Keratinocyte (primary cell): ENCODE measurements at regions not wholly inside any gene's neighbourhood (a gene's known extent, or its start where the extent isn't known, plus 50 kb on each side); places are given as distances from the start of the nearest gene placed in this dataset.

Experiments used
- DNase-seq: peaks from one replicate; pipeline ENCODE4 v3.0.0-alpha.2; 2011; ENCODE audit warnings: low read depth, missing footprints, low spot score
- FAIRE-seq: peaks from 2 replicates; lab custom pipeline; 2011; peaks lifted over from hg19 to GRCh38; lab: Jason Lieb, UNC
- H2AFZ ChIP-seq: 2 replicates; pipeline ENCODE4 v1.6.0; 2012; ENCODE audit warnings: low read length, control low read depth, inconsistent platforms; ENCODE audit not compliant: control insufficient read depth
- H3K27ac ChIP-seq: 2 replicates; pipeline ENCODE4 v1.5.1; 2011; ENCODE audit warnings: low read length; ENCODE audit not compliant: control insufficient read depth, insufficient read depth
- H3K27me3 ChIP-seq: 3 replicates; pipeline ENCODE4 v1.6.0; 2011; ENCODE audit warnings: low read length; ENCODE audit not compliant: control insufficient read depth, insufficient read depth; ENCODE audit errors: extremely low read depth
- H3K36me3 ChIP-seq, 2 experiments: 2 replicates in 1 of 2; 3 replicates in 1 of 2; pipeline ENCODE4 v1.5.1; 2011; ENCODE audit warnings: low read length in 2 of 2, mild to moderate bottlenecking in 1 of 2; ENCODE audit not compliant: control insufficient read depth in 2 of 2, insufficient read depth in 2 of 2; ENCODE audit errors: extremely low read depth in 1 of 2
- H3K4me1 ChIP-seq: 3 replicates; pipeline ENCODE4 v1.5.1; 2011; ENCODE audit warnings: low read length; ENCODE audit not compliant: control insufficient read depth, insufficient read depth; ENCODE audit errors: extremely low read depth
- H3K4me2 ChIP-seq: 3 replicates; pipeline ENCODE4 v1.6.0; 2011; ENCODE audit warnings: low read depth, low read length; ENCODE audit not compliant: control insufficient read depth, insufficient read depth; ENCODE audit errors: extremely low read depth
- H3K4me3 ChIP-seq, 3 experiments: fragments of 200-600 bp in 1 of 3; sonication (generic) in 1 of 3; 2 replicates in 2 of 3; 3 replicates in 1 of 3; pipeline ENCODE4 v1.5.1; 2011 to 2016; ENCODE audit warnings: low read length in 3 of 3, mild to moderate bottlenecking in 3 of 3, control low read depth in 2 of 3, inconsistent platforms in 1 of 3, low read depth in 1 of 3, mixed read lengths in 1 of 3, mixed run types in 1 of 3, moderate library complexity in 1 of 3; ENCODE audit not compliant: control insufficient read depth in 2 of 3, insufficient read depth in 2 of 3; ENCODE audit errors: extremely low read depth in 1 of 3
- H3K79me2 ChIP-seq: 2 replicates; pipeline ENCODE4 v1.6.0; 2012; ENCODE audit warnings: low read length; ENCODE audit not compliant: control insufficient read depth, insufficient read depth
- H3K9ac ChIP-seq: 3 replicates; pipeline ENCODE4 v1.6.0; 2011; ENCODE audit warnings: low read length; ENCODE audit not compliant: control insufficient read depth, insufficient read depth; ENCODE audit errors: extremely low read depth
- H3K9me1 ChIP-seq: 3 replicates; pipeline ENCODE4 v1.6.0; 2011; ENCODE audit warnings: low read length; ENCODE audit not compliant: control insufficient read depth, insufficient read depth; ENCODE audit errors: extremely low read depth
- H3K9me3 ChIP-seq: 2 replicates; pipeline ENCODE4 v1.5.1; 2012; ENCODE audit warnings: low read depth, low read length; ENCODE audit not compliant: control insufficient read depth
- H4K20me1 ChIP-seq: 3 replicates; pipeline ENCODE4 v1.6.0; 2011; ENCODE audit warnings: low read length; ENCODE audit not compliant: control insufficient read depth, insufficient read depth; ENCODE audit errors: extremely low read depth
- CTCF ChIP-seq, 3 experiments: IDR thresholded peaks in 1 of 3; conservative IDR thresholded peaks in 1 of 3; optimal IDR thresholded peaks in 1 of 3; 2 replicates in 2 of 3; 3 replicates in 1 of 3; pipeline versions ENCODE3 to v1.5.1; 2011; ENCODE audit warnings: low read length in 3 of 3, mild to moderate bottlenecking in 3 of 3, moderate library complexity in 2 of 3, control low read depth in 1 of 3, inconsistent platforms in 1 of 3; ENCODE audit not compliant: insufficient read depth in 2 of 3; ENCODE audit errors: extremely low read depth in 1 of 3
- EZH2 ChIP-seq: IDR thresholded peaks from one replicate; pipeline ENCODE4 v1.6.1; 2012; ENCODE audit warnings: inconsistent platforms, mild to moderate bottlenecking, low read length, moderate library complexity
- dilution Hi-C: fragments of 300-500 bp; cut with MboI; formaldehyde crosslinking; loops from one replicate; pipeline ENCODE4 v1.7.0; 2020; ENCODE audit warnings: low sequenced_read_pairs; ENCODE audit not compliant: extremely low pct_ligation_motif_present

GRCh38 chr1:193749868-193750267, 563.5 kb upstream of the B3GALT2 start:
- no peak overlapping the region for H3K27ac ChIP-seq
- dilution Hi-C loops, result no loop called here
- no peak overlapping the region for H2AFZ ChIP-seq
- TF ChIP-seq EZH2 (no peak), CTCF (optimal IDR thresholded peaks at IDR 0.05 in 1 of 3, IDR thresholded peaks at IDR 0.05 in 1 of 3, conservative IDR thresholded peaks at IDR 0.05 in 1 of 3; ENCODE audit: extremely low read depth in 1 of 3, insufficient read depth in 2 of 3, low read length in 3 of 3) (no peak)
- FAIRE-seq (no peak), DNase-seq (no peak)
- H3K79me2 ChIP-seq, result no peaks in the 10 kb centered on the region
- no peaks in the 10 kb centered on the region for H4K20me1 ChIP-seq
- no peak overlapping the region for H3K9ac ChIP-seq
- no peak overlapping the region for H3K4me2 ChIP-seq
- no peaks in the 10 kb centered on the region for H3K36me3 ChIP-seq
- no peaks in the 10 kb centered on the region for H3K9me1 ChIP-seq
- H3K9me3 ChIP-seq, result no peaks in the 10 kb centered on the region
- no peak overlapping the region for H3K4me3 ChIP-seq
- H3K27me3 ChIP-seq, result no peaks in the 10 kb centered on the region
- H3K4me1 ChIP-seq, result no peaks in the 10 kb centered on the region

GRCh38 chr1:193747579-193747978, 561.2 kb upstream of the B3GALT2 start:
- Histone ChIP-seq H3K27ac (no peak overlapping the region), H3K4me2 (no peak overlapping the region), H2AFZ (no peak overlapping the region), H3K9ac (no peak overlapping the region), H3K9me1 (no peaks in the 10 kb centered on the region), H4K20me1 (no peaks in the 10 kb centered on the region), H3K36me3 (no peaks in the 10 kb centered on the region), H3K4me3 (no peak overlapping the region), H3K27me3 (no peaks in the 10 kb centered on the region), H3K79me2 (no peaks in the 10 kb centered on the region), H3K9me3 (no peaks in the 10 kb centered on the region), H3K4me1 (no peaks in the 10 kb centered on the region)
- TF ChIP-seq EZH2, result no peak
- no peak for TF ChIP-seq CTCF (optimal IDR thresholded peaks at IDR 0.05 in 1 of 3, IDR thresholded peaks at IDR 0.05 in 1 of 3, conservative IDR thresholded peaks at IDR 0.05 in 1 of 3; ENCODE audit: extremely low read depth in 1 of 3, insufficient read depth in 2 of 3, low read length in 3 of 3)
- DNase-seq, result no peak
- no peak for FAIRE-seq
- dilution Hi-C loops, result no loop called here
